ENCODE measurements at regions not wholly inside any gene's neighbourhood (a gene's known extent, or its start where the extent isn't known, plus 50 kb on each side); places are given as distances from the start of the nearest gene placed in this dataset.

DNA sequence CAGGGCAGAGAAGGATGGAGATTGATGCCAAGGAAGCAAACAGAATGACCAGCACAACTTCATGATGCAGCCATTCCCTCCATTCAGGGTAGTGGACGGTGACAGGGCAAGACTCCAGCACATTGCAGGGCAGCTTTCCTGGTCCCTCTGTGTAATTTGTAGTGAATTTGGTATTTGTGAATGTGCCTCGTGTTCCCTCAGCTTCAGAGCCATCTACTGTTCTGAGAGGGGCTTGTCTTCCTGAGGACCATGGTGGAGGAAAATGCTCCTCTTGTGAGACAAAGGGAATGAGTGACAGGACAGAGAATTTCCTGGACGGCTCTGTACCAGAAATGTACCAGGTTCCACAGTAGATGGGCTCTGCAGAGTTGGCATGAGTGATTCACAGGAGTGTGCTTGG lies 132.1 kb downstream of the ADRA2A start:
- no peak overlapping the region for H3K4me3 ChIP-seq (replicated peaks in 1 of 3; ENCODE audit: insufficient read depth in 1 of 3, low read depth in 1 of 3, low read length in 3 of 3)
- H3K79me2 ChIP-seq (ENCODE audit: control insufficient read depth, insufficient read depth, low read length), result no peaks in the 10 kb centered on the region
- no peak for TF ChIP-seq EZH2 (IDR thresholded peaks at IDR 0.05; ENCODE audit: borderline replicate concordance, low read depth, low read length, severe bottlenecking)
- no peak for TF ChIP-seq JUN (IDR thresholded peaks at IDR 0.05; ENCODE audit: borderline replicate concordance, insufficient read depth, insufficient read length, low read depth)
- TF ChIP-seq CTCF (IDR thresholded peaks at IDR 0.05; ENCODE audit: extremely low read depth in 1 of 2, insufficient read depth in 1 of 2, low read depth in 1 of 2, low read length in 2 of 2), result no peak
- TF ChIP-seq FOS (IDR thresholded peaks at IDR 0.05; ENCODE audit: borderline replicate concordance, insufficient read depth, low read length), result no peak
- TF ChIP-seq MAX (IDR thresholded peaks at IDR 0.05; ENCODE audit: insufficient read depth, insufficient read length), result no peak
- TF ChIP-seq MYC (IDR thresholded peaks at IDR 0.05; ENCODE audit: low read depth, low read length), result no peak
- no peak for TF ChIP-seq POLR2AphosphoS5 (IDR thresholded peaks at IDR 0.05; ENCODE audit: insufficient read depth, low read depth, low read length)
- TF ChIP-seq POLR2A (IDR thresholded peaks at IDR 0.05; ENCODE audit: low read depth, low read length), result no peak
- no peak for TF ChIP-seq GATA2 (IDR thresholded peaks at IDR 0.05; ENCODE audit: insufficient read depth, insufficient read length, low read depth, low read length)
- POLR2A ChIA-PET, result no interaction called here
- CTCF ChIA-PET, result no interaction called here
- no peaks in the 10 kb centered on the region for H3K27me3 ChIP-seq (ENCODE audit: control insufficient read depth in 2 of 2, insufficient read depth in 2 of 2, low read length in 2 of 2)
- DNase-seq (ENCODE audit: low read depth, low spot score) (no peak), FAIRE-seq (no peak)
- no peak overlapping the region for H3K9ac ChIP-seq (replicated peaks; ENCODE audit: extremely low read depth, insufficient read depth, low read length)
- H3K9me1 ChIP-seq (replicated peaks; ENCODE audit: control insufficient read depth, extremely low read depth, insufficient read depth, low read length), result no peaks in the 10 kb centered on the region
- H3K4me2 ChIP-seq (ENCODE audit: insufficient read depth, low read length), result no peak overlapping the region
- no peaks in the 10 kb centered on the region for H3K36me3 ChIP-seq (ENCODE audit: control insufficient read depth in 2 of 2, extremely low read depth in 1 of 2, insufficient read depth in 2 of 2, low read length in 2 of 2)
- H2AFZ ChIP-seq (ENCODE audit: low read depth, low read length), result no peak overlapping the region
- dilution Hi-C loops (cut with MboI; ENCODE audit: extremely low pct_ligation_motif_present, low sequenced_read_pairs) (no loop called here), intact Hi-C loops (cut with micrococcal nuclease) (no loop called here)
- no peaks in the 10 kb centered on the region for H3K9me3 ChIP-seq (replicated peaks; ENCODE audit: control insufficient read depth, insufficient read depth, low read length)
- H4K20me1 ChIP-seq (replicated peaks; ENCODE audit: control insufficient read depth, extremely low read depth, insufficient read depth, low read length), result no peaks in the 10 kb centered on the region
- BruUV-seq (replicated peaks), result no TSS peak
- H3K4me1 ChIP-seq (ENCODE audit: control insufficient read depth, extremely low read depth, insufficient read depth, low read length), result no peaks in the 10 kb centered on the region
- H3K27ac ChIP-seq (ENCODE audit: insufficient read depth, low read depth, low read length), result no peak overlapping the region

Data from endothelial cell of umbilical vein (primary cell).